Coronary artery (tissue), 2 donors: ENCODE measurements at regions not wholly inside any gene's neighbourhood (a gene's known extent, or its start where the extent isn't known, plus 50 kb on each side); places are given as distances from the start of the nearest gene placed in this dataset.
A peak's percentile ranks its signal among the peaks of the same experiment; 100 is the strongest.

Source experiments
- DNase-seq: peaks from one replicate; pipeline ENCODE4 v3.0.0-alpha.2; 2017; ENCODE audit warnings: low spot score
- H3K27ac ChIP-seq, 2 donors: fragments of 200-600 bp; sonication (generic); one replicate each; pipeline ENCODE4 v1.5.1; 2016 to 2019
- H3K4me3 ChIP-seq: fragments of 200-600 bp; sonication (generic); 2 replicates; pipeline ENCODE4 v1.5.1; 2016; ENCODE audit warnings: mild to moderate bottlenecking, moderate library complexity
- TF ChIP-seq, protein P1 (sequence below): fragments of 200-600 bp; sonication (generic); IDR thresholded peaks from one replicate; pipeline ENCODE4 v1.5.1; 2019; ENCODE audit warnings: antibody characterized with exemption

DNA sequence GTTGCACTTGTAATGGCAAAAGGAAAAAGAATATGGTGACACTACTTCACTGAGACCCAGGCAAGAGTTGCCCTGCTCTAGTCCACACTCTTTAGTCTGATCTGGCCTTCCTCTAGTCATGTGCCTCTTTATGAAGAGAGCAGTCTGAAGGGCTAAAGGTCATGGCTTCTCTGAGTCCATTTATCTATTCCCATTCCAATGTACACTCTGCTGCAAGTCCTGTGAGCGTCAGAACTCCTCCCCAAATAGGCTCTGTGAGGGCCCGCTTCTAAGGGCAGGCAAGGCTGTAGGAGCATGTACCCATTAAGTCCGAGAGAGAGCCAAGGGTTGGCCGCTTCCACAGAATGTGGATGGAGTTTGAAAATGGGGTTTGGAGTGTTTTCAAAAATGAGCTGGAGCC lies 209.3 kb downstream of the AHR start:
- H3K4me3 ChIP-seq = no peak overlapping the region
- DNase-seq = no peak
- TF ChIP-seq, protein P1, sequence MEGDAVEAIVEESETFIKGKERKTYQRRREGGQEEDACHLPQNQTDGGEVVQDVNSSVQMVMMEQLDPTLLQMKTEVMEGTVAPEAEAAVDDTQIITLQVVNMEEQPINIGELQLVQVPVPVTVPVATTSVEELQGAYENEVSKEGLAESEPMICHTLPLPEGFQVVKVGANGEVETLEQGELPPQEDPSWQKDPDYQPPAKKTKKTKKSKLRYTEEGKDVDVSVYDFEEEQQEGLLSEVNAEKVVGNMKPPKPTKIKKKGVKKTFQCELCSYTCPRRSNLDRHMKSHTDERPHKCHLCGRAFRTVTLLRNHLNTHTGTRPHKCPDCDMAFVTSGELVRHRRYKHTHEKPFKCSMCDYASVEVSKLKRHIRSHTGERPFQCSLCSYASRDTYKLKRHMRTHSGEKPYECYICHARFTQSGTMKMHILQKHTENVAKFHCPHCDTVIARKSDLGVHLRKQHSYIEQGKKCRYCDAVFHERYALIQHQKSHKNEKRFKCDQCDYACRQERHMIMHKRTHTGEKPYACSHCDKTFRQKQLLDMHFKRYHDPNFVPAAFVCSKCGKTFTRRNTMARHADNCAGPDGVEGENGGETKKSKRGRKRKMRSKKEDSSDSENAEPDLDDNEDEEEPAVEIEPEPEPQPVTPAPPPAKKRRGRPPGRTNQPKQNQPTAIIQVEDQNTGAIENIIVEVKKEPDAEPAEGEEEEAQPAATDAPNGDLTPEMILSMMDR = no peak
- no peak overlapping the region for H3K27ac ChIP-seq

DNA sequence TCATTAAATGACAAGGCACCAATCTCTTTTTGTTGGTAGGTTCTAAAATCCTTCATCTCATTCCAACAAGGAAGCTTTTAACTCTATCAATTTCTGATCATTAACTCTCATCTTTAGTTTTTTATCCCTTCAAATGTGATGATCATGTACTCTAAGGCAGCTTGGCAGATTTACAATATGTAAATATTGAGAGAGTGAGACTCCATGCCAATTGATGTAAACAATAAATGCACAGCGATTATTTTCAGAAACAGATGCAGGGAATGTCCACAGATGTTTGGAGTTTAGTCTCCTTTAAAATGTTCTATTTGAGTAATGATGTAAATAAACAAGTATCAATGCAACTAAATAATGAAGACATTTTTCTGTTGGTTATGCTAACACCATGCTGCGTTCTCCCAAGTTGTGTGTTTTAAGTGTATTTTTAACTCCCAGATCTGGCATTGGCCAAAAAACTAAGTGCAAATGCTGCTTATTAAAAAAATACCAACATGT lies 213.8 kb downstream of the AHR start:
- H3K4me3 ChIP-seq = no peak overlapping the region
- H3K27ac ChIP-seq = no peak overlapping the region
- TF ChIP-seq, protein P1 = no peak
- DNase-seq = no peak

DNA sequence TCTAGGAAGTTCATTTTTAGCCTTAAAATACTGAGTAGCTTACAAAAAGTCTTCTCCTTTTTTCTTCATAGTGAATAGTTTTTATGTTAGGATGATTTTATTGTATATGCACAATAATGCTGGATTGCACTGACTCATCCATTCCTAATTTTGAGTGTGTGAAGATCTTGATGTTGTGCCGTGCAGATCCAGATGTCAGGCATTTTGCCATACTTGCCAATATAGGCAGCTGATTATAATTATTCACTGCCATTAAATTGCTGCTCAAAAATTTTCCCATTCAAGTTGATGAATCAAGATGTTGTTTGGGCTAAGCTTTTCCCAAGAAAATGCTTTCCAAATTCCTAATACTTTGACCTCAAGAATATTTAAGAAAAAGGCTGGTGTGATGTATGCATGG lies 218.3 kb downstream of the AHR start:
- DNase-seq = no peak
- no peak overlapping the region for H3K4me3 ChIP-seq
- H3K27ac ChIP-seq = no peak overlapping the region
- TF ChIP-seq, protein P1 = no peak

DNA sequence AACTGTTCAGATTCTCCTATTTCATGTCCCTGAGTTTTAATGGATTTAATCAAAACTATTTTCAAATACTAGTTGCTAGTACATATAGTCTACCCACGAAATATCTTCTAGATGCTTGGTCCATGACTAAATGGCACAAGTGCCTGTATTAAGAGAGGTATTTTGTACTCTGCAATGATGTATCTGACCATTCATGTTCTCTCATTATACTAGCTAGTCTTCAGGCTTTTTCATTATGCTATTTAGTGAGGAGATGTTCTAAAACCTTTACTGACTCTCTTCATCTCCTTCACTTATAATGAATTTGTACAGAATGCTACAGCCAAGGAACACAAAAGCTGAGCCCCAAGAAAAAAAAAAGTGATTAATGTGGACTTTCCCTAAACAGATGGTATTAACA lies 222.5 kb downstream of the AHR start:
- DNase-seq = no peak
- Histone ChIP-seq H3K4me3 (no peak overlapping the region), H3K27ac (peak overlapping the region in 1 of 2 donors; percentile 9)
- TF ChIP-seq, protein P1 = no peak

DNA sequence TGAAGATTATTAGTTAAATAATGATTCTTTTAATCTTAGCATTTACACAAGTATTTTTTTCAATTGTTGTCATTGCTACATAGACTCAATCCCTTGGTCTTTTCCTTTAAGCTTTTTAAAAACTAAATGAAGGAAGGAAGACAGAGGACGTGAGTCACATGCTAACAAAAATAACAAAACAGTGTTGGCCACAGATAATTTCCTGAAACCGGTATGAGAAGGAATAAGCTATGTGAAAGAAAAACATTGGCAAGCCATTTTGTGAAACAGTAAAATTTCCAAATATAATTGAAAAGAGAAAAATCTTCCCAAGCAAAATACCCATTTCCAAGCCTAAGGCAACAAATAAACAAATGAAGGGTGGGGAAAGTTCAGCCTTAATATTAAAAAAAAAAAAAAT lies 223.0 kb downstream of the AHR start:
- Histone ChIP-seq H3K27ac (peak overlapping the region in 1 of 2 donors; percentile 9), H3K4me3 (no peak overlapping the region)
- no peak for DNase-seq
- TF ChIP-seq, protein P1 = no peak

DNA sequence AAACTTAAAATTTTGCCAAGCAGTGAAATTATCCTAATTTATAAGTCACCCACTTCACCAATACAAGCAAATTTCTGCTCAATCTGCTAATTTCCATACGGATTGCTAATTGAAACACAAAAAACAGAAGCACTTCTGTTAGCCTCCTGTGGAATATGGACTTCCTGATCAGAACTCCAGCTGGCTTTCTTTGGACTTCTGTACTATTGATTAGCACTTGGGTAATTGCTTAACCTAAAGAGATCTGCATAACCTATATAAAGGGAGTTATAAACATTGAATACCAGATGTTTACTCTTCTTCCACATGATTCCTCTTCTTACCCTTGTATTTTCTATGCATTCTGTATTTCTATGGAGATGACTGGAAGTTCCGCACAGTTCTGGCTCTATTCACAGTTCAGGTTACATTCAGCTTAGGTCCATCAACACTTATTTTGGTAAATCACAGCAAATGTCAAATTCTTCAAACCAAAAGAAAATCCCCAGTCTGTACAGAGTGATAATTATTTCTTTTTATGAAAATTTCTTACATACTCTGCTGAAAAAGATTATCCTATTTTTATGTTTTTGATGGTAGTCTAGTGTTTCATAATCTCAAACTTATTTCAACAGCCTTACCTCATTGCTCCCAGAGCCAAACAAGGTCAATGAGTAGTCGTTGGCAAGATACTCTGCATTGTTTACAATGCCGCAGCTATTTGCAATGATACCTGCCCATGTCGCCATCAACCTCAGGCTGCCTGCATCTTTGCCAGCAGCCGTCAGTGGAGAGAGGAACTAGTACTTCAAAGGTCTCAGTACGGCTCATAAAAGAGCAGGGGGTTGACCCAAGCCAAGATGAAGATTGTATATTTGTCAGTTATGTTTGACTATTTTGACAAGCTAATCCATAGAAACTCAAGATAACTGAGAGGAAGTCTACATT lies 225.6 kb downstream of the AHR start:
- Histone ChIP-seq H3K4me3 (no peak overlapping the region), H3K27ac (no peak overlapping the region)
- TF ChIP-seq, protein P1 = no peak
- DNase-seq = no peak

DNA sequence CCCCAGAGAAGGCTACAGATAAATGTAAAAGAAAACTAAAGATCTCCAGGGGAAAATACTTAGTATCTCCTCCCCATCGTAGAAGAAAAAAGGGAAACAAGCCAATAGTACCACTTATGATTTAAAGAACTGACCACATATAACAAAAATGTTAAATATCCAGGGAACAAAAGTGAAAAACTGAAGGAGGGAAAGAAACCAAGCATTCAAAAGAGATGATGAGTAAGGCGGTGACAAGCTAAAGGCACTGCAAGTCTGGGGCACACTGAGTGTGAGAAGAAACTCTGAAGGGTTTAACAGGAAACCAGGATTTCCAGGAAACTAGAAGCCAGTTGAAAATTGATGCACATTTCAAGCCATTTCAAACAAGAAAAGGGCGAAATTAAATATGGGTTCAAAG lies 226.3 kb downstream of the AHR start:
- no peak overlapping the region for H3K4me3 ChIP-seq
- no peak for DNase-seq
- TF ChIP-seq, protein P1 = no peak
- H3K27ac ChIP-seq = no peak overlapping the region
